Tibial nerve (tissue), 4 donors: ENCODE measurements at regions not wholly inside any gene's neighbourhood (a gene's known extent, or its start where the extent isn't known, plus 50 kb on each side); places are given as distances from the start of the nearest gene placed in this dataset.

Experiments
- CTCF ChIP-seq, 5 experiments: fragments of 200-600 bp in 3 of 5; fragments of 450-650 bp in 2 of 5; sonication (generic) in 3 of 5; IDR thresholded peaks; one replicate each; pipeline ENCODE4 v1.5.1; 2016 to 2019; ENCODE audit warnings: antibody characterized with exemption in 5 of 5, mild to moderate bottlenecking in 3 of 5, moderate library complexity in 2 of 5
- EP300 ChIP-seq, 2 donors: sonication (generic); formaldehyde crosslinking; IDR thresholded peaks; one replicate each; pipeline ENCODE4 v1.6.1; 2017; ENCODE audit warnings: antibody characterized with exemption in 2 of 2, mild to moderate bottlenecking in 1 of 2

GRCh38 chr11:15370495-15371147 lies 255.9 kb downstream of the INSC start:
- TF ChIP-seq EP300 (IDR thresholded peaks at IDR 0.05): no peak
- no peak for TF ChIP-seq CTCF (IDR thresholded peaks at IDR 0.05)
